ENCODE measurements at regions not wholly inside any gene's neighbourhood (a gene's known extent, or its start where the extent isn't known, plus 50 kb on each side); places are given as distances from the start of the nearest gene placed in this dataset.

DNA sequence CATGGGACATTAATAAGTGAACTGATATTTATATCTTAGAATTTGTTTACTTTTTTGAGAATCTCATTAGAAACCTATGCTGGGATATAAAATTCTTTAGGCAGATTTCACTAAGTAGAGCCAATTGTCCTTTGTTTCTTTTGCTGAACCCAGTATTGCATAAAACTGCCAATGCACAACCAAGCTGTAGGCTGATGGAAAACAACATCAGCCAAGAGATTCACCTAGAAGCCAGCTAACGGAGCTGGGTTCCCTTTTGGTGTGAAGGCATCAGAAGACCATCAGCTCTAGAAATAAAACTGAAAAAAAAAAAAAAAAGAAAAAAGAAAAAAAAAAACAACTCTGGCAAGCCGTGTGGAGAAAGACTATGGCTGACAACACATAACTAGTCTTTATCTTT lies 328.2 kb upstream of the PDE3A start:
- TF ChIP-seq, protein P1, sequence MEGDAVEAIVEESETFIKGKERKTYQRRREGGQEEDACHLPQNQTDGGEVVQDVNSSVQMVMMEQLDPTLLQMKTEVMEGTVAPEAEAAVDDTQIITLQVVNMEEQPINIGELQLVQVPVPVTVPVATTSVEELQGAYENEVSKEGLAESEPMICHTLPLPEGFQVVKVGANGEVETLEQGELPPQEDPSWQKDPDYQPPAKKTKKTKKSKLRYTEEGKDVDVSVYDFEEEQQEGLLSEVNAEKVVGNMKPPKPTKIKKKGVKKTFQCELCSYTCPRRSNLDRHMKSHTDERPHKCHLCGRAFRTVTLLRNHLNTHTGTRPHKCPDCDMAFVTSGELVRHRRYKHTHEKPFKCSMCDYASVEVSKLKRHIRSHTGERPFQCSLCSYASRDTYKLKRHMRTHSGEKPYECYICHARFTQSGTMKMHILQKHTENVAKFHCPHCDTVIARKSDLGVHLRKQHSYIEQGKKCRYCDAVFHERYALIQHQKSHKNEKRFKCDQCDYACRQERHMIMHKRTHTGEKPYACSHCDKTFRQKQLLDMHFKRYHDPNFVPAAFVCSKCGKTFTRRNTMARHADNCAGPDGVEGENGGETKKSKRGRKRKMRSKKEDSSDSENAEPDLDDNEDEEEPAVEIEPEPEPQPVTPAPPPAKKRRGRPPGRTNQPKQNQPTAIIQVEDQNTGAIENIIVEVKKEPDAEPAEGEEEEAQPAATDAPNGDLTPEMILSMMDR (conservative IDR thresholded peaks at IDR 0.05; ENCODE audit: low read length): no peak
- TF ChIP-seq EZH2phosphoT487 (IDR thresholded peaks at IDR 0.05; ENCODE audit: borderline replicate concordance): no peak
